8988T (cell line): ENCODE measurements at regions not wholly inside any gene's neighbourhood (a gene's known extent, or its start where the extent isn't known, plus 50 kb on each side); places are given as distances from the start of the nearest gene placed in this dataset.
"Not testable (repeated sequence)": the region's sequence is repeated elsewhere in the genome, so short reads cannot be mapped to it uniquely, and the experiment has no call there.

ENCODE experiments used
- DNase-seq: peaks from one replicate; pipeline ENCODE4 v3.0.0; 2011

GRCh38 chr1:229119876-229120275 is 151.0 kb upstream of the RAB4A start:
- no peak for DNase-seq

DNA sequence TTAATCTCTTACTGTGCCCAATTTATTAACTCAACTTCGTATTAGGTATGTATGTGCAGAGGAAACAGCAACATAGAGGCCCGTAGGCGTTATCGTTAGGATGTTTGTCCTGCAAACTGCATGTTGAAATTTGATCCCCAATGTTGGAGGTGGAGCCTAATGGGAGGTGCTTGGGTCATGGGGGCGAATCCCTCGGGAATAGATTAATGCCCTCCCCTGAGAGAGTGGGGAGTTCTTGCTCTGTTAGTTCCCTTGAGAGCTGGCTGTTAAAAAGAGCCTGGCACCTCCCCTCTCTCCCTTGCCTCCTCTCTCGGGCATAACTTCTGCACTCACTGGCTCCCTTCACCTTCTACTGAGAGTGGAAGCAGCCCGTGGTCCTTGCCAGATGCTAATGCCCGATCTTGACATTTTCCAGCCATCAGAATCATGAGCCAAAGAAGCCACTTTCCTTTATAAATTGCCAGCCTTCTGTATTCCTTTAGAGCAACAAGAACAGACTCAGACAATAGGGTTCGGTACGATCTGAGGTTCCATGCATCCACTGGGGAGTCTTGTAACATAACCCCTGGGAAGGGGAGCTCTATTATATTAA is 149.0 kb upstream of the RAB4A start:
- no peak for DNase-seq

DNA sequence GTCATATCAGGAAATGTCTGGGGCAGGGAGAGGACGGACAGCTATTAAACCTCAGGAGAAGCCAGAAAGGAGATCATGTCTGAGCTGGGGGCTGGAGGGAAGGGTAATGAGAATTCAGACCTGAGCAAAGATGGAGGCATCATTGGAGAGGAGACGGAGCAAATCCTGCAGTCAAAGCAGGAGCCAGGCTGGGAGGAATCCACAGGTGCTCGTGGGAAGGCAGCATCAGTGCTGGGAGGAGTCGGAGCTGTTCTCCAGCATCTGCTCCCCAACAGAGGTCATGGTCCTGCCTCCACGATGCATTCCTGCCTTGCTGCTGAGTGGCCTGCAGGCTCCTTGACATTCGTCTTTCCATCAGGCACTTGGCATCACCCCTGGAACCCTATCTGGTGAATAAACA is 148.3 kb upstream of the RAB4A start:
- no peak for DNase-seq

GRCh38 chr1:229124116-229124515 is 146.8 kb upstream of the RAB4A start:
- no peak for DNase-seq

DNA sequence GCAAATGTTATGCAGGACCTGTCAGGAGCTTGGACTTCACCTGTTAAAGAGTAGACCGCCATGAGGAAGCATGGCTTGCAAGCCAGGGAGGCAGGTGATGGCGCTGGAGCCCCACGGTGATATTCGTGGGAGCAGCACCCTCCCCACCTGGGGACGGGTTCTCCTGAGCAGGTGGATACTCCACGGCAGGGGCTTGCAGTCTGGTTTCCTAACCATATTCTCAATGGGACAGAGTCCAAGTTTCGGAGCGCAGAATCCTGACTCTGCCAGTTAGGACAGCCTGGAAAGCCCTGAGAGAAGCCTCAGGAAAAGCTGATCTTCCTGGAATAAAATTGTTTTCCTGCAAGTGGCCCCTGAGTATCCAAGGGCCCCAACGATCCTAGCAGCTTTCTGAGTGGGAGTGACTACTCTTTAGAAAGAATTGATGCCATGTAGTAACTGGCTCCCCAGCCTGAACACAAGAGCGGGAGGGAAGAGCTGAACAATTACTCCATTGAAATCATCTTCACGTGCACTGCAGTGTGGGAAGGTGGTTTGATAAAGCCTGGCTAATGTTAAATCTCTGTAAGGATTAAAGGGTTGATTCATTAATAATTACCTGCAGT is 146.3 kb upstream of the RAB4A start:
- DNase-seq: no peak

GRCh38 chr1:229127301-229127700 is 143.6 kb upstream of the RAB4A start:
- no peak for DNase-seq

DNA sequence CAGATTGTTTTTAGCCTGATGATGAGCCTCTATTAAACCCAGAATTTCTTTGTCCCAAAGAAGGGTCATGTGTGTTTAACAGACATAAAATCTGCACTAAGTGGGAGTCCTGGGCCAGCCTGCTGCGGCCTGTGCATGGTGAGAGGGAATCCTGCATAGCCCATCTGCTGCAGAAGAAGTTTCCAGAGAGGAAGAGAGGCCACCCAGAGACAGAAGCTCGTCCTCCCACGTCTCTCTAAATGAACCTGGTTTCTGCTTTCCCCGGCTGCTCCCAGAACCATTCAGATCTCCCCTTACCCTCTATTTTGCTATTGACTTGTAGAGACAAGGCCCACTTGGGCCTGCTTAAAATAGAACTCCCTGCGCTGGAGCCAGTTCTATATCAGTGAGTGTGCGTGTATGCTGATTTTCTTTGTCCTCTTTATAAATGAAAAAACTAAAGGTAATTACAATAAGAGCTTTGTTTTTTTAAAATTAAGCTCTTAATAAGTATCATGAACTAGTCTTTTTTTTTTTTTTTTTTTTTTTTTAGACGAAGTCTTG is 142.8 kb upstream of the RAB4A start:
- no peak for DNase-seq

DNA sequence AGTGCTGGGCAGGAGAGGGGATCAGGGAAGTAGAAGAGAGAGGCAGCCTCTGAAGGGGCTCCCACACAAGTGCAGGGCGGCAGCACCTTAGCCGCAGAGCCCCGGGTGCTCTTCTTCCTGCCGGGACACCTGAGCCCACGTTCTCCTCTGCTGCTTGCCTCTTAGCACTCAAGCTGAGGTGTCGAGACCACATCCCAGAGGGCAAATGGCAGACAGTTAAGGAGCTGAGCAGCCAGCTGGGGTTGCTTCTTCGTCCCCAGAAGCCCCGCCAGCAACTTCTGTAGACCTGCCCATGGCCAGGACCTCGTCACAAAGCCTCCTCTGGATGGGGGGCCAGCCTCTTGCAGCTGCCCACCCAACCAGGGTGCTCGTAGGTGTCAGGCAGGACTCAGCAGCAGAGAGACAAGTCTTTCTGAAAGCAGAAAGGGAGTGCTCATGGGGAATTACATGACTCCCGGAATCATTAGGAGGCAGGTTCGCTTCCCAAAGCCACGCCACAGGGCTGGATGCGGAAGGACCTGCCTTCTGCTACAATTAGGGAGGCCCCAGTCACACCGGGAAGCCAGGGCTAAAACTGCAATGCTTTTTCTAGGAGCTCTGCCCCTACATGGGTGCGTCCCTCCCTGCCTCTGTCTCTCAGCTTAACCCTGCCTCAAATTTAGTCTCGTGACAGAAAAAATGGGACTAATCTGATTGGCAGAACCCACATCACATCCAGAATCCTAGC is 141.4 kb upstream of the RAB4A start:
- DNase-seq: no peak

DNA sequence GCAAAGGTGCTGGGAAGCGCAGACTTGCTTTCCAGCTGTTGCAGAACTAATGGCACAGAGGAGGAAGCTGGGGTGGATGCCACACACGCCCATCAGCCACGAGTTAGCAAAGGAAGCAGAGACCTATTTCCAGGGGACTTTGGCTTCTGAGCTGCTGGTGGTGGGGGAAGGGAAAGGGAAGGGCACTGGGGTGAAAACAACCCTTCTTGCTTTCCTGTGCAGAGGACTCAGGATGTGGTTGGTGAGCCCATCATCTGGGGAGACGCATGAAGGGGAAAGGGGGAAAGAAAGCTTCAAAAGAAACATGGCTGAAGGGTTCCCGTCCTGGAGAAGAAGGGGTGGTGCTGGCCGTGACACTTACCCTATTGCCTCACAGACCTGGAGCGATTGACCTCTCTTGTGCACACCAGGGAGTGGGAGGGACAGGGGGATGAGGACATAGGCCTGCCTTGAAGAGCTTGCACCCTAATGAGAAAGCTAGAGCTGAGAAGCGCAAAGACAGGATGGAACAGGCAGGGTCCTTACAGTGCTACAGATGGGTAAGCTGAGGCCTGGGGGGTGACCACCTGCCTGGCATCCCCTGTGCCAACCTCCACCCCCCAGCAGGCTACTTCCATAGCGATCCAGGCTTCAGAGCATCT is 140.8 kb upstream of the RAB4A start:
- DNase-seq: no peak

GRCh38 chr1:229131243-229132105 is 139.4 kb upstream of the RAB4A start:
- no peak for DNase-seq

DNA sequence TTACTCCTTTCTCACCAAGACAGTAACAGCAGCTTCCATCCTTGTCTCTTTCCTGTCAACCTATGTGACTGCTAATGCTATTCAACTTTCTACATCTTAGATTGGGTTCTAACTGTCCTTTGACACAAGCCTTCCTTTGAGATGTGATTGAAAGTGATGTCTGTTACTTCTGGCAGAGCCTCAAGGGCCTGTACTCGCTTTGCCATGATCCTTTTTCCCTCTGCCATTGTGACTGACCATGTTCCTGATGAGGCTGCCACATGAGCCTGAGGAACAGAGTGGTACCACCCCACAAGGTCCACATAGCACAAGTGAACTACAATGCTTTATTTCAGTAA is 138.8 kb upstream of the RAB4A start:
- DNase-seq: no peak

DNA sequence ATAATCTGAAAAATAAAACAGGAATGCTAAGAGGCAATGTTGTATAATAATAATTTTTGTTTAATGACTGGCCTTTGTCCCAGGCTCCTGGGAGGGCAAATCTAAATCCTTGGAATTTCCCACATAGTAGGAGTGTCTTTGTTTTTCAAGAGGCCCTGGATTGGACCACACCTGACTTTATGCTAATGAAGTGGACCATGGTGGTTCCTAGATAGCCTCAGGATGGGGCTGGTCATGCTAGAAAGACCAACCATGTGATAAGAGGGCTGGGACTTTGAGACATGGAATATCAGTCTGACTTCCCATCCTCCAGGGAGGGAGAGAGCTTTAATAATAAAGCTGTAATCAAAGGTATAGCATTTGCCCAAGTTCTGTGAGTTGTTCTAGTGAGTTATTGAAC is 138.2 kb upstream of the RAB4A start:
- no peak for DNase-seq

- no peak for DNase-seq
These were observed 137.8 kb upstream of the RAB4A start for GRCh38 chr1:229133151-229133550.

DNA sequence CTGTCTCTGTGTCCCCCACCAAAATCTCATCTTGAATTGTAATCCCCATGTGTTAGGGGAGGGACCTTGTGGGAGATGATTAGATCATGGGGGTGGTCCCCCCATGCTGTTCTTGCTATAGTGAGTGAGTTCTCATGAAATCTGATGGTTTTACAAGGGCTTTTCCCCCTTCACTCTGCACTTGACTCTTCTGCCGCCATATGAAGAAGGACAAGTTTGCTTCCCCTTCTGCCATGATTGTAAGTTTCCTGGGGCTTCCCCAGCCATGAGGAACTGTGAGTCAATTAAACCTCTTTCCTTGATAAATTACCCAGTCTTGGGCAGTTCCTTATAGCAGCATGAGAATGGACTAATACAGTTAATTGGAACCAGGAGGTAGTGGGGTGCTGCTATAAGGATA is 137.1 kb upstream of the RAB4A start:
- DNase-seq: no peak

- not testable (repeated sequence) for DNase-seq
These were observed 136.3 kb upstream of the RAB4A start for GRCh38 chr1:229134381-229135217.

DNA sequence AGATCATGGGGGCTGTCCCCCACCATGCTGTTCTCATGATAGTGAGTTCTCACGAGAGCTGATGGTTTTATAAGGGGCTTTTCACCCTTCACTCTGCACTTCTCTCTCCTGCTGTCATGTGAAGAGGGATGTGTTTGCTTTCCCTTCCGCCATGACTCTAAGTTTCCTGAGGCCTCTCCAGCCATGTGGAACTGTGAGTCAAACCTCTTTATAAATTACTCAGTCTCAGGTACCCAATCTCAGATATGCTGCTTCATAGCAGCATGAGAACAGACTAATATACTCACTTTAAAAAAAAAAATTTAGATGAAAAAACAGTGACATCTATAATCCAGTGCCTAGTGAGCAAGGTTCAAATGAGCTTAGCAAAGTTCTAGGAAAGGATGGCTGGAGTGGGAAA is 135.1 kb upstream of the RAB4A start:
- DNase-seq: no peak

DNA sequence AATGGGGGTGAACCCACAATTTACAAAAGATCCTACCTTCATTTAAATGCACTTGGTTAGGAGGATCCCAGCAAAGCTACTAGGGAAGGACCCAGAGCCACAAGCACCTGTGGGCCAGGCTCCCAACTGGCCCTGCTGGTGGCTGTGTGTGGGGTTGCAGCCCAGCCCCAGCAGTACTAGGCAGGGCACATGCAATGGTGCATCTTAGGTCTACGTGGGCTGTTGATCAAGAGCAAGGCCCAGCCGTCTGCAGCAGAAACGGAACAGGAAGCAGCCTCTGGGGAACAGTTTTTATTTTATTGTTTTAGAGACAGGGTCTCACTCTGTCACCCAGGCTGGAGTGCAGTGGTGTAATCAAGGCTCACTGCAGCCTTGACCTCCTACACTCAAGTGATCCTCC is 134.1 kb upstream of the RAB4A start:
- no peak for DNase-seq

DNA sequence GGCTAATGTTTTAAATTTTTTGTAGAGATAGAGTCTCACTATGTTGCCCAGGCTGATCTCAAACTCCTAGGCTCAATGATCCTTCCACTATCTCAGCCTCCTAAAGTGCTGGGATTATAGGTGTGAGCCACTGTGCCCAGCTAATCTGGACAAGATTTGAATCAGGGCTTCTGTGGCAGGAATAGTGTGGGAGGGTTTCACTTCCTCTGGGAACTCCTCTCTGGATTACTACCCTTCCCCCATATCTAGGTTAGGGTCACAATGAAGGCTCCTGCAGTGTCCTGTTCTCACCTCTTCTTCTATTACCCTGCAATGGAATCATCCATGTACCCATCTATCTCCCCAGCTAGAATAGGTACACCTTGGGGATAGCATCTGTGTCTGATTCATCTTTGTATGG is 133.6 kb upstream of the RAB4A start:
- no peak for DNase-seq

DNA sequence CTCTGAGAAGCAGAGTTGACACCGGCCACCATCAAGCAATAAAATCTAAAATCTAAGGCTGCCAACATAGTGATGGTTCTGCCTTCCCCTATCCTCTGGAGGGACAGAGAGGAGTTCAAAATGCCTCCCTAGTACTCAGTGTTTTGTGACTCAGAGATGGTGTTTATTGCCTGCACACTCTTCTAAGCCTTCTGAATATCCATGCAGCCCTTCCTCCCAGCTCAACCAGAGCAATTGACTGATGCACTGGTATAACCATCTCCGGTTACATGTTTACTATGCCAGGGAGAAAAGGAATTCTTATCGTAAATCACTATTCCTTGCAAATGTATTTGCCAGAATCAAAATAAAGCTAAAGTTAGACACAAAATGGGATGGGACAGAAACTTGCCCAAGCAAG is 132.9 kb upstream of the RAB4A start:
- no peak for DNase-seq

GRCh38 chr1:229139331-229140118 is 131.4 kb upstream of the RAB4A start:
- no peak for DNase-seq

DNA sequence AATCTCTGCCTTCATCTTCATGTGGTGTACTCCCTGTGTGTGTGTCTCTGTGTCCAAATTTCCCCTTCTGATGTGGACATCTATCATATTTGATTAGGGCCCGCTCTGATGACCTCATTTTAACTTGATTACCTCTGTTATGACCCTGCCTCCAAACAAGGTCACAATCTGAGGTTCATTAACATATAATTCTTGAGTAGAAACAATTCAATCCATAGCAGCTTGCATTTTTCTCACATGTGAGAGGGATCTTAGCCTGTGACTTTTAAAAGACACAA is 130.9 kb upstream of the RAB4A start:
- no peak for DNase-seq
